Adrenal gland (tissue), 5 donors: ENCODE measurements at regions not wholly inside any gene's neighbourhood (a gene's known extent, or its start where the extent isn't known, plus 50 kb on each side); places are given as distances from the start of the nearest gene placed in this dataset.

Source experiments
- CTCF ChIP-seq, 6 experiments: fragments of 450-650 bp in 4 of 6; fragments of 200-600 bp in 2 of 6; sonication (generic) in 1 of 6; IDR thresholded peaks; 1 replicate in 5 of 6; 2 replicates in 1 of 6; pipeline versions ENCODE4 v1.5.1 to v1.8.0; 2016 to 2021; ENCODE audit warnings: antibody characterized with exemption in 6 of 6, mild to moderate bottlenecking in 2 of 6, moderate library complexity in 1 of 6
- POLR2A ChIP-seq, 2 donors: fragments of 450-650 bp; IDR thresholded peaks; one replicate each; pipeline ENCODE4 v1.6.1; 2017; ENCODE audit warnings: antibody characterized with exemption in 2 of 2, mild to moderate bottlenecking in 2 of 2, moderate library complexity in 1 of 2
- donor health status: DM: no; HTN: no; CAD: no.

- no peak for TF ChIP-seq CTCF (IDR thresholded peaks at IDR 0.05)
- no peak for TF ChIP-seq POLR2A (IDR thresholded peaks at IDR 0.05)
Observed at GRCh38 chr11:109958131-109958820, 134.9 kb upstream of the ZC3H12C start.
